A549 (cell line): ENCODE measurements at regions not wholly inside any gene's neighbourhood (a gene's known extent, or its start where the extent isn't known, plus 50 kb on each side); places are given as distances from the start of the nearest gene placed in this dataset.

ENCODE experiments used
- POLR2A ChIP-seq: IDR thresholded peaks from 2 replicates; pipeline ENCODE4 v1.6.1; 2012; ENCODE audit warnings: mild to moderate bottlenecking, low read length
- RAD21 ChIP-seq, 2 experiments: fragments of >200 bp in 1 of 2; sonication (Bioruptor Twin) in 1 of 2; formaldehyde crosslinking in 1 of 2; IDR thresholded peaks in 1 of 2; conservative IDR thresholded peaks in 1 of 2; 2 replicates in 1 of 2; 3 replicates in 1 of 2; pipeline ENCODE4 v1.6.1; 2012 to 2018; ENCODE audit warnings: inconsistent platforms in 1 of 2
- RFX5 ChIP-seq: fragments of 450-650 bp; IDR thresholded peaks from 2 replicates; pipeline ENCODE4 v1.7.1; 2014; ENCODE audit warnings: antibody characterized with exemption, mild to moderate bottlenecking, moderate library complexity
- SMC3 ChIP-seq: fragments of >200 bp; sonication (Bioruptor Twin); formaldehyde crosslinking; IDR thresholded peaks from 3 replicates; pipeline ENCODE4 v1.6.1; 2018; ENCODE audit warnings: inconsistent platforms
- TF ChIP-seq, protein P1 (sequence below): fragments of >200 bp; sonication (Bioruptor Twin); formaldehyde crosslinking; IDR thresholded peaks from 3 replicates; pipeline ENCODE4 v1.5.1; 2016
- TF ChIP-seq, protein P2 (sequence below): IDR thresholded peaks from 2 replicates; pipeline ENCODE4 v1.6.1; 2012
- TF ChIP-seq, protein P3 (sequence below): fragments of 250-450 bp; sonication (Bioruptor Pico); IDR thresholded peaks from 2 replicates; pipeline ENCODE4 v1.5.0; 2021; ENCODE audit warnings: mild to moderate bottlenecking, moderate library complexity, borderline replicate concordance
- TF ChIP-seq, protein P4 (sequence below): fragments of 200-600 bp; sonication (generic); IDR thresholded peaks from 2 replicates; pipeline ENCODE4 v1.6.1; 2016; ENCODE audit warnings: antibody characterized with exemption, mild to moderate bottlenecking, moderate library complexity

DNA sequence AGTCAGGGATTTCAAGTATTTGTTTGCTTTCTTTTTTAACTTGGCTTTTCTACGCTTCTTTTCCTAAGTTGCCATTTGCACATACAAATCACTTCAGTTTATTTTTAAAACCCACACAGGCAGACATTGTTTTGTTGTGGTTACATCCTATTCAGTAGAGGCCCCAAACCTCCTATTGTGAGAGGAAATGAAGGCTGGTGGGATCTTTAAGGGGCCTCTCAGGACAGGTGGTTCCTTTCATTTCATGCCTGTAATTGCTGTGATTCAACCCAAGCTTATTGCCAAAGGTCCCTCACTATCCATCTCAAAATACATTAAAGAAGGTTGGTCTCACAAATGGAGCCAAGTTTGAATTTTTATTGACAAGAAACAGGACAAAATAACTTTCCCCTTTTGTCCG, 257.1 kb downstream of the ADAMTS20 start:
- TF ChIP-seq, protein P1, sequence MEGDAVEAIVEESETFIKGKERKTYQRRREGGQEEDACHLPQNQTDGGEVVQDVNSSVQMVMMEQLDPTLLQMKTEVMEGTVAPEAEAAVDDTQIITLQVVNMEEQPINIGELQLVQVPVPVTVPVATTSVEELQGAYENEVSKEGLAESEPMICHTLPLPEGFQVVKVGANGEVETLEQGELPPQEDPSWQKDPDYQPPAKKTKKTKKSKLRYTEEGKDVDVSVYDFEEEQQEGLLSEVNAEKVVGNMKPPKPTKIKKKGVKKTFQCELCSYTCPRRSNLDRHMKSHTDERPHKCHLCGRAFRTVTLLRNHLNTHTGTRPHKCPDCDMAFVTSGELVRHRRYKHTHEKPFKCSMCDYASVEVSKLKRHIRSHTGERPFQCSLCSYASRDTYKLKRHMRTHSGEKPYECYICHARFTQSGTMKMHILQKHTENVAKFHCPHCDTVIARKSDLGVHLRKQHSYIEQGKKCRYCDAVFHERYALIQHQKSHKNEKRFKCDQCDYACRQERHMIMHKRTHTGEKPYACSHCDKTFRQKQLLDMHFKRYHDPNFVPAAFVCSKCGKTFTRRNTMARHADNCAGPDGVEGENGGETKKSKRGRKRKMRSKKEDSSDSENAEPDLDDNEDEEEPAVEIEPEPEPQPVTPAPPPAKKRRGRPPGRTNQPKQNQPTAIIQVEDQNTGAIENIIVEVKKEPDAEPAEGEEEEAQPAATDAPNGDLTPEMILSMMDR = no peak
- TF ChIP-seq RAD21 (conservative IDR thresholded peaks at IDR 0.05 in 1 of 2, IDR thresholded peaks at IDR 0.05 in 1 of 2) = no peak
- TF ChIP-seq SMC3 = no peak
- no peak for TF ChIP-seq POLR2A
- TF ChIP-seq, protein P2, sequence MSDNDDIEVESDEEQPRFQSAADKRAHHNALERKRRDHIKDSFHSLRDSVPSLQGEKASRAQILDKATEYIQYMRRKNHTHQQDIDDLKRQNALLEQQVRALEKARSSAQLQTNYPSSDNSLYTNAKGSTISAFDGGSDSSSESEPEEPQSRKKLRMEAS = no peak
- TF ChIP-seq, protein P3, sequence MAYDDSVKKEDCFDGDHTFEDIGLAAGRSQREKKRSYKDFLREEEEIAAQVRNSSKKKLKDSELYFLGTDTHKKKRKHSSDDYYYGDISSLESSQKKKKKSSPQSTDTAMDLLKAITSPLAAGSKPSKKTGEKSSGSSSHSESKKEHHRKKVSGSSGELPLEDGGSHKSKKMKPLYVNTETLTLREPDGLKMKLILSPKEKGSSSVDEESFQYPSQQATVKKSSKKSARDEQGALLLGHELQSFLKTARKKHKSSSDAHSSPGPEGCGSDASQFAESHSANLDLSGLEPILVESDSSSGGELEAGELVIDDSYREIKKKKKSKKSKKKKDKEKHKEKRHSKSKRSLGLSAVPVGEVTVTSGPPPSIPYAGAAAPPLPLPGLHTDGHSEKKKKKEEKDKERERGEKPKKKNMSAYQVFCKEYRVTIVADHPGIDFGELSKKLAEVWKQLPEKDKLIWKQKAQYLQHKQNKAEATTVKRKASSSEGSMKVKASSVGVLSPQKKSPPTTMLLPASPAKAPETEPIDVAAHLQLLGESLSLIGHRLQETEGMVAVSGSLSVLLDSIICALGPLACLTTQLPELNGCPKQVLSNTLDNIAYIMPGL (CRISPR knock-in tag) = no peak
- TF ChIP-seq RFX5 = no peak
- TF ChIP-seq, protein P4, sequence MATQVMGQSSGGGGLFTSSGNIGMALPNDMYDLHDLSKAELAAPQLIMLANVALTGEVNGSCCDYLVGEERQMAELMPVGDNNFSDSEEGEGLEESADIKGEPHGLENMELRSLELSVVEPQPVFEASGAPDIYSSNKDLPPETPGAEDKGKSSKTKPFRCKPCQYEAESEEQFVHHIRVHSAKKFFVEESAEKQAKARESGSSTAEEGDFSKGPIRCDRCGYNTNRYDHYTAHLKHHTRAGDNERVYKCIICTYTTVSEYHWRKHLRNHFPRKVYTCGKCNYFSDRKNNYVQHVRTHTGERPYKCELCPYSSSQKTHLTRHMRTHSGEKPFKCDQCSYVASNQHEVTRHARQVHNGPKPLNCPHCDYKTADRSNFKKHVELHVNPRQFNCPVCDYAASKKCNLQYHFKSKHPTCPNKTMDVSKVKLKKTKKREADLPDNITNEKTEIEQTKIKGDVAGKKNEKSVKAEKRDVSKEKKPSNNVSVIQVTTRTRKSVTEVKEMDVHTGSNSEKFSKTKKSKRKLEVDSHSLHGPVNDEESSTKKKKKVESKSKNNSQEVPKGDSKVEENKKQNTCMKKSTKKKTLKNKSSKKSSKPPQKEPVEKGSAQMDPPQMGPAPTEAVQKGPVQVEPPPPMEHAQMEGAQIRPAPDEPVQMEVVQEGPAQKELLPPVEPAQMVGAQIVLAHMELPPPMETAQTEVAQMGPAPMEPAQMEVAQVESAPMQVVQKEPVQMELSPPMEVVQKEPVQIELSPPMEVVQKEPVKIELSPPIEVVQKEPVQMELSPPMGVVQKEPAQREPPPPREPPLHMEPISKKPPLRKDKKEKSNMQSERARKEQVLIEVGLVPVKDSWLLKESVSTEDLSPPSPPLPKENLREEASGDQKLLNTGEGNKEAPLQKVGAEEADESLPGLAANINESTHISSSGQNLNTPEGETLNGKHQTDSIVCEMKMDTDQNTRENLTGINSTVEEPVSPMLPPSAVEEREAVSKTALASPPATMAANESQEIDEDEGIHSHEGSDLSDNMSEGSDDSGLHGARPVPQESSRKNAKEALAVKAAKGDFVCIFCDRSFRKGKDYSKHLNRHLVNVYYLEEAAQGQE = no peak
